ENCODE measurements at regions not wholly inside any gene's neighbourhood (a gene's known extent, or its start where the extent isn't known, plus 50 kb on each side); places are given as distances from the start of the nearest gene placed in this dataset.

DNA sequence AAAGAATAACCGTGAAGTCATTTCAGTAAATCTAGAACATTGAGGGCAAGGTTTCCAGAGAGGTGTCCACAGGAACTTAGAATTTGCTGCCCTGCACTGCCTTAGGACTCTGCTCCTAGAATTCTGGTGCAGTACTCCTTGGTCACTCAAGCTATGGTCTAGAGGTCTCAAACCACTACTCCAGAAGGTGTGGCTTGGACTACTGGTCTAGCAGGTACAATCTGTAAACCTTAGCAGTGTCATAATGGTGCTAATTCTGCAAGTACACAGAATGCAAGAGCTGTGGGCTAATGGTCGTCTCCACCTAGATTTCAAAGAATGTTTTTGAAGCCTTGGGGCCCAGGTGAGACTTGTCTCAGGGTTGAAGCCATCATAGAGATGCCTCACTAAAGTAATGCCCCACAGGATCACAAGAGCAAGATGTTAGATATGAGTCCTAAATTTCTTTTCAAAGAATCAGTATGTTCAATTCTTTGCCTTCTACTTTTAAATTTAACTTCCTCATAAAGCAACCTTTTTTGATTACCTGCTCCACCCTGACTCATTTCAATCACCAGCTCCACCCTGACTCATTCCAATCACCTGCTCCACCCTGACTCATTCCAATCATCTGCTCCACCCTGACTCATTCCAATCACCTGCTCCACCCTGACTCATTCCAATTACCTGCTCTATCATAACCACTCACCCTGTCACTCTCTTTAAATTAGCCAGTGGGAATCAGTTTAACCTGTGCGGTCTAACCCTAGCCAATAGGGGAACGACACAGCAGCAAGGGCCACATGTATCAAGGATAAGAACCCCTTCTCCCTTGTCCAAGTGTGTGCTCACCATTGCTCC is 1111.8 kb upstream of the ACO1 start:
- intact Hi-C loops (cut with micrococcal nuclease; ENCODE audit: unreplicated experiment), result no loop called here

DNA sequence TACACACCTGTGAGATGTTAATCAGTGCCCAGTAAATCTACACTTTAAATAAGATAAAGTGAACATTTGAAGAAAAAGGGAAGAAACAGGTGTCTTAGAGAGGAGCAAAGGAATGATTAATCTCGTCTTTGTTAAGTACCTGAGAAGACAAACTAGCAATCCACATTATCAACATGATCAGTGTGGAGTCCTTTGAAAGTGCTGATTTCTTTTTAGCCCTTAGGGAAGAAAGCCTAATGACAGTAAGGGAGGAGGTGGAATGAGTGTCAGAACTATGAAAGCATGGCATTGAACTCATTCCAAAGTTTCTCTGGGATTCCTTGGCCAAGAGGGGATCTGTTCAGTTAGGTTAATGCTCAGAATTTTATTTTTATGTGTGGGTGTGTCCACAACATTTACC is 1109.0 kb upstream of the ACO1 start:
- no peaks in the 10 kb centered on the region for H3K27me3 ChIP-seq (ENCODE audit: control insufficient read depth, insufficient read depth, low read length)
- no peak for ATAC-seq
- TF ChIP-seq, protein P1, sequence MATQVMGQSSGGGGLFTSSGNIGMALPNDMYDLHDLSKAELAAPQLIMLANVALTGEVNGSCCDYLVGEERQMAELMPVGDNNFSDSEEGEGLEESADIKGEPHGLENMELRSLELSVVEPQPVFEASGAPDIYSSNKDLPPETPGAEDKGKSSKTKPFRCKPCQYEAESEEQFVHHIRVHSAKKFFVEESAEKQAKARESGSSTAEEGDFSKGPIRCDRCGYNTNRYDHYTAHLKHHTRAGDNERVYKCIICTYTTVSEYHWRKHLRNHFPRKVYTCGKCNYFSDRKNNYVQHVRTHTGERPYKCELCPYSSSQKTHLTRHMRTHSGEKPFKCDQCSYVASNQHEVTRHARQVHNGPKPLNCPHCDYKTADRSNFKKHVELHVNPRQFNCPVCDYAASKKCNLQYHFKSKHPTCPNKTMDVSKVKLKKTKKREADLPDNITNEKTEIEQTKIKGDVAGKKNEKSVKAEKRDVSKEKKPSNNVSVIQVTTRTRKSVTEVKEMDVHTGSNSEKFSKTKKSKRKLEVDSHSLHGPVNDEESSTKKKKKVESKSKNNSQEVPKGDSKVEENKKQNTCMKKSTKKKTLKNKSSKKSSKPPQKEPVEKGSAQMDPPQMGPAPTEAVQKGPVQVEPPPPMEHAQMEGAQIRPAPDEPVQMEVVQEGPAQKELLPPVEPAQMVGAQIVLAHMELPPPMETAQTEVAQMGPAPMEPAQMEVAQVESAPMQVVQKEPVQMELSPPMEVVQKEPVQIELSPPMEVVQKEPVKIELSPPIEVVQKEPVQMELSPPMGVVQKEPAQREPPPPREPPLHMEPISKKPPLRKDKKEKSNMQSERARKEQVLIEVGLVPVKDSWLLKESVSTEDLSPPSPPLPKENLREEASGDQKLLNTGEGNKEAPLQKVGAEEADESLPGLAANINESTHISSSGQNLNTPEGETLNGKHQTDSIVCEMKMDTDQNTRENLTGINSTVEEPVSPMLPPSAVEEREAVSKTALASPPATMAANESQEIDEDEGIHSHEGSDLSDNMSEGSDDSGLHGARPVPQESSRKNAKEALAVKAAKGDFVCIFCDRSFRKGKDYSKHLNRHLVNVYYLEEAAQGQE (IDR thresholded peaks at IDR 0.05; ENCODE audit: insufficient read depth in 1 of 2, low read depth in 2 of 2, low read length in 1 of 2), result no peak
- TF ChIP-seq SIN3A (IDR thresholded peaks at IDR 0.05; ENCODE audit: borderline replicate concordance, insufficient read depth, low read depth, low read length) (no peak), TCF7L2 (IDR thresholded peaks at IDR 0.05; ENCODE audit: low read depth, low read length) (no peak), POLR2AphosphoS5 (IDR thresholded peaks at IDR 0.05; ENCODE audit: low read depth, low read length) (no peak)
- TF ChIP-seq, protein P2, sequence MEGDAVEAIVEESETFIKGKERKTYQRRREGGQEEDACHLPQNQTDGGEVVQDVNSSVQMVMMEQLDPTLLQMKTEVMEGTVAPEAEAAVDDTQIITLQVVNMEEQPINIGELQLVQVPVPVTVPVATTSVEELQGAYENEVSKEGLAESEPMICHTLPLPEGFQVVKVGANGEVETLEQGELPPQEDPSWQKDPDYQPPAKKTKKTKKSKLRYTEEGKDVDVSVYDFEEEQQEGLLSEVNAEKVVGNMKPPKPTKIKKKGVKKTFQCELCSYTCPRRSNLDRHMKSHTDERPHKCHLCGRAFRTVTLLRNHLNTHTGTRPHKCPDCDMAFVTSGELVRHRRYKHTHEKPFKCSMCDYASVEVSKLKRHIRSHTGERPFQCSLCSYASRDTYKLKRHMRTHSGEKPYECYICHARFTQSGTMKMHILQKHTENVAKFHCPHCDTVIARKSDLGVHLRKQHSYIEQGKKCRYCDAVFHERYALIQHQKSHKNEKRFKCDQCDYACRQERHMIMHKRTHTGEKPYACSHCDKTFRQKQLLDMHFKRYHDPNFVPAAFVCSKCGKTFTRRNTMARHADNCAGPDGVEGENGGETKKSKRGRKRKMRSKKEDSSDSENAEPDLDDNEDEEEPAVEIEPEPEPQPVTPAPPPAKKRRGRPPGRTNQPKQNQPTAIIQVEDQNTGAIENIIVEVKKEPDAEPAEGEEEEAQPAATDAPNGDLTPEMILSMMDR (IDR thresholded peaks at IDR 0.05), result no peak
- ChIA-PET POLR2A (no interaction called here), CTCF (no interaction called here)
- H3K9me3 ChIP-seq (ENCODE audit: control insufficient read depth, insufficient read depth, low read depth, low read length), result no peaks in the 10 kb centered on the region
- no peak overlapping the region for H3K27ac ChIP-seq (ENCODE audit: low read length)
- no peaks in the 10 kb centered on the region for H3K4me1 ChIP-seq (ENCODE audit: control insufficient read depth, insufficient read depth, low read length)
- H3K36me3 ChIP-seq (ENCODE audit: control insufficient read depth, insufficient read depth, low read length), result no peaks in the 10 kb centered on the region; the same call in 1 of the 2 replicates
- intact Hi-C loops (cut with micrococcal nuclease; ENCODE audit: unreplicated experiment), result no loop called here
- in situ Hi-C loops (cut with HindIII; ENCODE audit: low pct_unique_long_range_greater_than_20kb, low sequenced_read_pairs), result no loop called here
- no peak for DNase-seq (ENCODE audit: low read depth, low spot score)
- no TSS peak for BruUV-seq (replicated peaks)
- H3K4me3 ChIP-seq (ENCODE audit: low read depth in 2 of 2, low read length in 2 of 2), result no peak overlapping the region

More for the DNA sequence above, 1111.8 kb upstream of the ACO1 start:
- ChIA-PET CTCF (no interaction called here), POLR2A (interaction anchor here (0.6 kb wide), 1 partner anchor 1272 kb away, joined by 3 read pairs; no protein-coding TSS in a partner anchor)
- no TSS peak for BruUV-seq (replicated peaks)
- H3K27me3 ChIP-seq (ENCODE audit: control insufficient read depth, insufficient read depth, low read length), result no peaks in the 10 kb centered on the region
- no peak overlapping the region for H3K27ac ChIP-seq (ENCODE audit: low read length)
- H3K9me3 ChIP-seq (ENCODE audit: control insufficient read depth, insufficient read depth, low read depth, low read length), result no peaks in the 10 kb centered on the region
- in situ Hi-C loops (cut with HindIII; ENCODE audit: low pct_unique_long_range_greater_than_20kb, low sequenced_read_pairs), result no loop called here
- H3K4me1 ChIP-seq (ENCODE audit: control insufficient read depth, insufficient read depth, low read length), result no peaks in the 10 kb centered on the region
- TF ChIP-seq, protein P1 (IDR thresholded peaks at IDR 0.05; ENCODE audit: insufficient read depth in 1 of 2, low read depth in 2 of 2, low read length in 1 of 2), result no peak
- TF ChIP-seq SIN3A (IDR thresholded peaks at IDR 0.05; ENCODE audit: borderline replicate concordance, insufficient read depth, low read depth, low read length), result no peak
- TF ChIP-seq, protein P2 (IDR thresholded peaks at IDR 0.05), result no peak
- TF ChIP-seq POLR2AphosphoS5 (IDR thresholded peaks at IDR 0.05; ENCODE audit: low read depth, low read length), result no peak
- no peak for TF ChIP-seq TCF7L2 (IDR thresholded peaks at IDR 0.05; ENCODE audit: low read depth, low read length)
- H3K36me3 ChIP-seq (ENCODE audit: control insufficient read depth, insufficient read depth, low read length), result no peaks in the 10 kb centered on the region; the same call in 1 of the 2 replicates
- DNase-seq (ENCODE audit: low read depth, low spot score) (no peak), ATAC-seq (no peak)
- H3K4me3 ChIP-seq (ENCODE audit: low read depth in 2 of 2, low read length in 2 of 2), result no peak overlapping the region
